ENCODE measurements at regions not wholly inside any gene's neighbourhood (a gene's known extent, or its start where the extent isn't known, plus 50 kb on each side); places are given as distances from the start of the nearest gene placed in this dataset.

GRCh38 chr12:85680881-85681280 is 155.3 kb downstream of the RASSF9 start:
- no peak for DNase-seq (ENCODE audit: low read depth)

GRCh38 chr12:85681333-85681732 is 154.9 kb downstream of the RASSF9 start:
- Histone ChIP-seq H3K4me3 (ENCODE audit: low read depth, low read length) (no peak overlapping the region), H3K27me3 (ENCODE audit: control insufficient read depth, insufficient read depth, low read length) (no peaks in the 10 kb centered on the region), H3K36me3 (ENCODE audit: control insufficient read depth, insufficient read depth, low read length) (no peaks in the 10 kb centered on the region)
- POLR2A ChIA-PET: interaction anchor here (0.6 kb wide), 1 partner anchor 118 kb away, joined by 3 read pairs; no protein-coding TSS in a partner anchor
- no peak for DNase-seq (ENCODE audit: low read depth)
- TF ChIP-seq CTCF (IDR thresholded peaks at IDR 0.05; ENCODE audit: insufficient read depth, low read depth, low read length): no peak
- CTCF ChIA-PET: interaction anchor here (0.8 kb wide), 1 partner anchor 107 kb away, joined by 3 read pairs; no protein-coding TSS in a partner anchor

More at GRCh38 chr12:85680881-85681280, 155.3 kb downstream of the RASSF9 start:
- TF ChIP-seq CTCF (IDR thresholded peaks at IDR 0.05; ENCODE audit: insufficient read depth, low read depth, low read length): no peak
- ChIA-PET CTCF (no interaction called here), POLR2A (interaction anchor here (0.6 kb wide), 1 partner anchor 118 kb away, joined by 3 read pairs; no protein-coding TSS in a partner anchor)
- H3K36me3 ChIP-seq (ENCODE audit: control insufficient read depth, insufficient read depth, low read length): no peaks in the 10 kb centered on the region
- no peak overlapping the region for H3K4me3 ChIP-seq (ENCODE audit: low read depth, low read length)
- no peaks in the 10 kb centered on the region for H3K27me3 ChIP-seq (ENCODE audit: control insufficient read depth, insufficient read depth, low read length)

GRCh38 chr12:85683051-85683450 is 153.2 kb downstream of the RASSF9 start:
- POLR2A ChIA-PET: no interaction called here
- TF ChIP-seq CTCF (IDR thresholded peaks at IDR 0.05; ENCODE audit: insufficient read depth, low read depth, low read length): no peak
- H3K4me3 ChIP-seq (ENCODE audit: low read depth, low read length): no peak overlapping the region
- H3K36me3 ChIP-seq (ENCODE audit: control insufficient read depth, insufficient read depth, low read length): no peaks in the 10 kb centered on the region
- CTCF ChIA-PET: interaction anchor here (1.0 kb wide), 1 partner anchor 59 kb away, joined by 3 read pairs; no protein-coding TSS in a partner anchor
- H3K27me3 ChIP-seq (ENCODE audit: control insufficient read depth, insufficient read depth, low read length): no peaks in the 10 kb centered on the region
- DNase-seq (ENCODE audit: low read depth): no peak

GRCh38 chr12:85688837-85689236 is 147.4 kb downstream of the RASSF9 start:
- Histone ChIP-seq H3K4me3 (ENCODE audit: low read depth, low read length) (no peak overlapping the region), H3K36me3 (ENCODE audit: control insufficient read depth, insufficient read depth, low read length) (no peaks in the 10 kb centered on the region), H3K27me3 (ENCODE audit: control insufficient read depth, insufficient read depth, low read length) (no peaks in the 10 kb centered on the region)
- no peak for DNase-seq (ENCODE audit: low read depth)
- POLR2A ChIA-PET: no interaction called here
- CTCF ChIA-PET: interaction anchor here (1.4 kb wide), 1 partner anchor 47 kb away, joined by 3 read pairs; no protein-coding TSS in a partner anchor
- TF ChIP-seq CTCF (IDR thresholded peaks at IDR 0.05; ENCODE audit: insufficient read depth, low read depth, low read length): no peak

- no peaks in the 10 kb centered on the region for H3K27me3 ChIP-seq (ENCODE audit: control insufficient read depth, insufficient read depth, low read length)
- POLR2A ChIA-PET: no interaction called here
- DNase-seq (ENCODE audit: low read depth): no peak
- no peak overlapping the region for H3K4me3 ChIP-seq (ENCODE audit: low read depth, low read length)
- CTCF ChIA-PET: no interaction called here
- TF ChIP-seq CTCF (IDR thresholded peaks at IDR 0.05; ENCODE audit: insufficient read depth, low read depth, low read length): no peak
- H3K36me3 ChIP-seq (ENCODE audit: control insufficient read depth, insufficient read depth, low read length): no peaks in the 10 kb centered on the region
These were observed 146.1 kb downstream of the RASSF9 start for GRCh38 chr12:85690146-85690545.
